K562 (cell line): ENCODE measurements at regions not wholly inside any gene's neighbourhood (a gene's known extent, or its start where the extent isn't known, plus 50 kb on each side); places are given as distances from the start of the nearest gene placed in this dataset.

Experiments used
- ATF3 ChIP-seq, 2 experiments: fragments of 450-650 bp in 1 of 2; sonication (generic) in 1 of 2; formaldehyde crosslinking in 1 of 2; IDR thresholded peaks in 1 of 2; conservative IDR thresholded peaks in 1 of 2; 2 replicates each; pipeline versions ENCODE4 v1.6.1 to v1.8.1; 2016 to 2023; ENCODE audit warnings: mild to moderate bottlenecking in 2 of 2, moderate library complexity in 2 of 2, inconsistent platforms in 1 of 2, missing genetic modification reagents in 1 of 2
- ATF7 ChIP-seq: fragments of 450-650 bp; IDR thresholded peaks from 2 replicates; pipeline ENCODE4 v1.7.1; 2014; ENCODE audit warnings: mild to moderate bottlenecking, moderate library complexity
- C11orf30 ChIP-seq: fragments of 450-650 bp; IDR thresholded peaks from 2 replicates; pipeline ENCODE4 v1.6.1; 2016; ENCODE audit warnings: low read depth, mild to moderate bottlenecking
- CBFA2T2 ChIP-seq: fragments of 450-650 bp; conservative IDR thresholded peaks from 2 replicates; pipeline ENCODE4 v1.6.1; 2017; ENCODE audit warnings: mild to moderate bottlenecking
- CEBPB ChIP-seq: fragments of 450-650 bp; IDR thresholded peaks from 2 replicates; pipeline ENCODE4 v1.6.1; 2016; ENCODE audit warnings: missing genetic modification characterization, missing compliant biosample characterization
- CTBP1 ChIP-seq: fragments of 450-650 bp; IDR thresholded peaks from 2 replicates; pipeline ENCODE4 v1.6.1; 2016; ENCODE audit warnings: borderline replicate concordance
- CXXC5 ChIP-seq: fragments of 250-450 bp; sonication (Bioruptor Pico); IDR thresholded peaks from 2 replicates; pipeline ENCODE4 v1.8.0; 2022; ENCODE audit warnings: inconsistent platforms, mild to moderate bottlenecking, moderate library complexity
- DIDO1 ChIP-seq: fragments of 450-650 bp; IDR thresholded peaks from 2 replicates; pipeline ENCODE4 v1.6.1; 2016; ENCODE audit warnings: low read depth, missing biosample characterization, missing genetic modification characterization
- ETV1 ChIP-seq: fragments of 450-650 bp; conservative IDR thresholded peaks from 2 replicates; pipeline ENCODE4 v1.6.1; 2016; ENCODE audit warnings: missing genetic modification characterization, control low read depth, low read depth, missing compliant biosample characterization
- GABPA ChIP-seq: fragments of 200-800 bp; sonication (Bioruptor generic); conservative IDR thresholded peaks from 2 replicates; pipeline ENCODE4 v1.6.1; 2016; ENCODE audit warnings: low read depth, missing genetic modification characterization, missing compliant biosample characterization
- HDAC8 ChIP-seq: fragments of 450-650 bp; IDR thresholded peaks from 2 replicates; pipeline ENCODE4 v1.6.1; 2016; ENCODE audit warnings: mild to moderate bottlenecking, missing genetic modification characterization, moderate library complexity, missing compliant biosample characterization
- JUN ChIP-seq, 2 experiments: sonication (generic) in 1 of 2; formaldehyde crosslinking in 1 of 2; IDR thresholded peaks; 2 replicates each; pipeline versions ENCODE4 v1.6.1 to v1.8.0; 2012 to 2022; ENCODE audit warnings: borderline replicate concordance in 2 of 2, mild to moderate bottlenecking in 2 of 2, improper control_type of control experiment in 1 of 2, low read depth in 1 of 2, low read length in 1 of 2, missing genetic modification reagents in 1 of 2
- JUND ChIP-seq, 2 experiments: IDR thresholded peaks; 2 replicates in 1 of 2; 3 replicates in 1 of 2; pipeline ENCODE4 v1.6.1; 2011; ENCODE audit warnings: borderline replicate concordance in 2 of 2, low read depth in 2 of 2, low read length in 2 of 2, improper control_type of control experiment in 1 of 2, missing biosample characterization in 1 of 2, missing genetic modification characterization in 1 of 2, missing genetic modification reagents in 1 of 2
- KLF1 ChIP-seq: fragments of 450-650 bp; IDR thresholded peaks from 2 replicates; pipeline ENCODE4 v1.6.1; 2016; ENCODE audit warnings: missing genetic modification characterization, missing compliant biosample characterization
- KLF16 ChIP-seq: IDR thresholded peaks from 2 replicates; pipeline ENCODE4 v1.6.1; 2016; ENCODE audit warnings: antibody characterized with exemption
- L3MBTL2 ChIP-seq: fragments of 450-650 bp; IDR thresholded peaks from 2 replicates; pipeline ENCODE4 v1.6.1; 2016; ENCODE audit warnings: mild to moderate bottlenecking, moderate library complexity
- MITF ChIP-seq: IDR thresholded peaks from 2 replicates; pipeline ENCODE4 v1.6.1; 2014; ENCODE audit warnings: antibody characterized with exemption
- NFRKB ChIP-seq: fragments of 450-650 bp; IDR thresholded peaks from 2 replicates; pipeline ENCODE4 v1.6.1; 2016; ENCODE audit warnings: low read depth
- RAD51 ChIP-seq: fragments of 450-650 bp; IDR thresholded peaks from 2 replicates; pipeline ENCODE4 v1.7.1; 2016; ENCODE audit warnings: low read depth, mild to moderate bottlenecking, borderline replicate concordance
- USF1 ChIP-seq: sonication (generic); formaldehyde crosslinking; IDR thresholded peaks from 2 replicates; pipeline ENCODE4 v1.9.0; 2022; ENCODE audit warnings: mild to moderate bottlenecking, missing genetic modification reagents
- ZFP30 ChIP-seq: fragments of 250-450 bp; sonication (Bioruptor Pico); IDR thresholded peaks from 2 replicates; pipeline ENCODE4 v1.8.0; 2022; ENCODE audit warnings: moderate library complexity, mild to moderate bottlenecking, inconsistent platforms, borderline replicate concordance
- ZFX ChIP-seq: sonication (generic); formaldehyde crosslinking; IDR thresholded peaks from 2 replicates; pipeline ENCODE4 v1.8.0; 2022; ENCODE audit warnings: mild to moderate bottlenecking, missing genetic modification reagents, moderate library complexity
- ZNF584 ChIP-seq: fragments of 200-800 bp; sonication (Bioruptor generic); IDR thresholded peaks from 2 replicates; pipeline ENCODE4 v1.6.1; 2016; ENCODE audit warnings: low read depth, mild to moderate bottlenecking, missing genetic modification characterization, missing compliant biosample characterization
- ZNF766 ChIP-seq: fragments of 200-800 bp; sonication (Bioruptor generic); conservative IDR thresholded peaks from 2 replicates; pipeline ENCODE4 v1.6.1; 2016; ENCODE audit warnings: missing genetic modification characterization, missing compliant biosample characterization

DNA sequence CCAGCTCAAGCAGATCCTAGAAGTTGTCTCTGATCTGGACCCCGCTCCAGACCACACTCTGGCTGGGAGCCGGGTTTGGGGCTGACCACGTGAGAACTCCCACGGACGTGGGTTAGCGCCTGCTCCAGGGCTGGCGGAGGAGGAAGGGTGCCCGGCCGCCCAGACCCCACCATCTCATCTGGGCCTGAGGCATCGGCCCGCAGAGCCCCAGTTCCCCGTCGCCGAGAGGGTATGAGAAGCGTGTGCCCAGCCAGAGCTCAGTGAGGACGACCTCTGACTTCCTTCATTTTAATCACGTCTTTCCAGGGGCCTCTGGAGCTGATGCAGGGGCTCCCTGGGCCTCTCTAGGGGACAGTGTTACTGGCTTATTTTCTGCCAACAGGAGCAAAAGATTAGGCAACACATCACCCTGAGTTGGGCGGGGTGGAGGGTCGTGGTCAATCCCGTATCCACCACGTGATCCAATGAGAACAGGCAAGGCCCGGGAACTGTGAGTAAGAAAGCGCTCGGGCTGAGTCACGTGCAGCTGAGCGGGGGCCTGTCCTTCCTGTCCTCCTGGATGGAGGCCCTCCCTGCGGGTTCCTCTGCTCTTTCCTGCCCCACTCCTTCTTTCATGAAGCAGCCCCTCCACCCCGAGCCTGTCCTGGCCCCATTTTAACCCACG is 81.1 kb downstream of the SIK1 start (continued):
- TF ChIP-seq JUN (IDR thresholded peaks at IDR 0.05; ENCODE audit: borderline replicate concordance, low read depth, low read length) (0 out of 2 replicates have a peak, but pooled peaks have one; percentile 16), JUN (CRISPR knock-in tag; IDR thresholded peaks at IDR 0.05; ENCODE audit: borderline replicate concordance) (no peak), C11orf30 (no peak), KLF16 (no peak), NFRKB (no peak), MITF (0 out of 2 replicates have a peak, but pooled peaks have one; percentile 56), DIDO1 (tag) (peak; percentile 48; the same call in 1 of the 2 replicates), KLF1 (tag) (no peak), ZFX (CRISPR knock-in tag) (peak; percentile 42; the same call in 1 of the 2 replicates), ETV1 (tag) (no peak; the same call in 1 of the 2 replicates), ATF3 (IDR thresholded peaks at IDR 0.05) (peak; percentile 40; the same call in 1 of the 2 replicates), ATF3 (CRISPR knock-in tag; conservative IDR thresholded peaks at IDR 0.05) (no peak), ZFP30 (no peak), CTBP1 (peak; percentile 21; the same call in 1 of the 2 replicates), ATF7 (0 out of 2 replicates have a peak, but pooled peaks have one; percentile 13), JUND (IDR thresholded peaks at IDR 0.05; ENCODE audit: borderline replicate concordance, low read depth, low read length) (peak; percentile 34; the same call in 1 of the 2 replicates), JUND (tag; IDR thresholded peaks at IDR 0.05; ENCODE audit: borderline replicate concordance, low read depth, low read length) (no peak), GABPA (tag) (peak; percentile 50; the same call in 1 of the 2 replicates), CXXC5 (peak; percentile 77), CEBPB (tag) (peak; percentile 57), RAD51 (peak; percentile 91), HDAC8 (tag) (no peak), USF1 (CRISPR knock-in tag) (peak; percentile 94), ZNF766 (no peak), CBFA2T2 (peak; percentile 50), L3MBTL2 (peak; percentile 88), ZNF584 (0 out of 2 replicates have a peak, but pooled peaks have one; percentile 26)
